Activated T-cell treated with anti-CD3 and anti-CD28 coated beads for 24 hours (primary cell): ENCODE measurements at regions not wholly inside any gene's neighbourhood (a gene's known extent, or its start where the extent isn't known, plus 50 kb on each side); places are given as distances from the start of the nearest gene placed in this dataset.

Experiments
- DNase-seq: peaks from one replicate; pipeline ENCODE4 v3.0.0-alpha.2; 2020; ENCODE audit warnings: low read depth

GRCh38 chr2:79453918-79454317 lies 58.9 kb upstream of the CTNNA2 start:
- no peak for DNase-seq

GRCh38 chr2:79452651-79453050 lies 60.2 kb upstream of the CTNNA2 start:
- DNase-seq: no peak

- DNase-seq: no peak
Observed at GRCh38 chr2:79447463-79447862, 65.4 kb upstream of the CTNNA2 start.

GRCh38 chr2:79446313-79446712 lies 66.5 kb upstream of the CTNNA2 start:
- no peak for DNase-seq

- DNase-seq: no peak
Observed at GRCh38 chr2:79437433-79438267, 75.2 kb upstream of the CTNNA2 start.

GRCh38 chr2:79434362-79434761 lies 78.5 kb upstream of the CTNNA2 start:
- DNase-seq: no peak

- no peak for DNase-seq
Observed at GRCh38 chr2:79432731-79433146, 80.1 kb upstream of the CTNNA2 start.

- DNase-seq: no peak
Observed at GRCh38 chr2:79428745-79429144, 84.1 kb upstream of the CTNNA2 start.

- no peak for DNase-seq
Observed at GRCh38 chr2:79414690-79415089, 98.2 kb upstream of the CTNNA2 start.

GRCh38 chr2:79394485-79394859 lies 118.4 kb upstream of the CTNNA2 start:
- DNase-seq: no peak

GRCh38 chr2:79393806-79394484 lies 118.9 kb upstream of the CTNNA2 start:
- DNase-seq: no peak

GRCh38 chr2:79393107-79393685 lies 119.7 kb upstream of the CTNNA2 start:
- no peak for DNase-seq

- DNase-seq: no peak
Observed at GRCh38 chr2:79389481-79389880, 123.4 kb upstream of the CTNNA2 start.

GRCh38 chr2:79388024-79388423 lies 124.8 kb upstream of the CTNNA2 start:
- DNase-seq: no peak

GRCh38 chr2:79387431-79387830 lies 125.4 kb upstream of the CTNNA2 start:
- DNase-seq: no peak

- no peak for DNase-seq
Observed at GRCh38 chr2:79383681-79384080, 129.2 kb upstream of the CTNNA2 start.

- DNase-seq: no peak
Observed at GRCh38 chr2:79375817-79376216, 137.0 kb upstream of the CTNNA2 start.

GRCh38 chr2:79373358-79374130 lies 139.3 kb upstream of the CTNNA2 start:
- DNase-seq: no peak

- DNase-seq: no peak
Observed at GRCh38 chr2:79370976-79371538, 141.8 kb upstream of the CTNNA2 start.

GRCh38 chr2:79369127-79369526 lies 143.7 kb upstream of the CTNNA2 start:
- DNase-seq: no peak

GRCh38 chr2:79368116-79368630 lies 144.7 kb upstream of the CTNNA2 start:
- no peak for DNase-seq

- no peak for DNase-seq
Observed at GRCh38 chr2:79359419-79359818, 153.4 kb upstream of the CTNNA2 start.
